ENCODE measurements at regions not wholly inside any gene's neighbourhood (a gene's known extent, or its start where the extent isn't known, plus 50 kb on each side); places are given as distances from the start of the nearest gene placed in this dataset.

DNA sequence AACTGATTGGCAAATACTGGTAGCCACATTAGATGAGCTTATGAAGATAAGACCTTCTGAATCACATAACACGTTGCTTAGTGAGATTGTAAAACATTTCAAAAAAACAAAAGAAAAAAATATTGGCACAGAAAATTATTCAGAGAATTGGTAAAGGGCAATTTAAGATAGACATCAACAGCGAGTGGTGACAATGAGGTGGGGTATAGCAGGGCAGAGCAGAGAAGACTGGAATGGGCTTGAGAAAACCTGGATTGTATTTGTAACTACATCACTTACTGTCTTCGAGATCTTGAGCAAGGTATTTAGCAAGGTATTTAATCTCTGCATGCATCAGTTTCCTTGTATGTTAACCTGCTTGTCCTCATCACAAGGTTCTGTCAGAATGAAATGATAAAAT, 313.0 kb upstream of the MEIS1 start:
- ATAC-seq, result no peak
- TF ChIP-seq FOXJ3 (CRISPR knock-in tag; IDR thresholded peaks at IDR 0.05; ENCODE audit: borderline replicate concordance) (no peak), ZNF138 (CRISPR knock-in tag; conservative IDR thresholded peaks at IDR 0.05) (no peak), HMGA2 (CRISPR knock-in tag; IDR thresholded peaks at IDR 0.05) (no peak), AFF4 (CRISPR knock-in tag; IDR thresholded peaks at IDR 0.05; ENCODE audit: borderline replicate concordance) (no peak), IRF2 (CRISPR knock-in tag; IDR thresholded peaks at IDR 0.05; ENCODE audit: borderline replicate concordance, low read depth) (no peak), GTF2I (CRISPR knock-in tag; conservative IDR thresholded peaks at IDR 0.05) (no peak), RORB (CRISPR knock-in tag; IDR thresholded peaks at IDR 0.05) (no peak)
- TF ChIP-seq, protein P1, sequence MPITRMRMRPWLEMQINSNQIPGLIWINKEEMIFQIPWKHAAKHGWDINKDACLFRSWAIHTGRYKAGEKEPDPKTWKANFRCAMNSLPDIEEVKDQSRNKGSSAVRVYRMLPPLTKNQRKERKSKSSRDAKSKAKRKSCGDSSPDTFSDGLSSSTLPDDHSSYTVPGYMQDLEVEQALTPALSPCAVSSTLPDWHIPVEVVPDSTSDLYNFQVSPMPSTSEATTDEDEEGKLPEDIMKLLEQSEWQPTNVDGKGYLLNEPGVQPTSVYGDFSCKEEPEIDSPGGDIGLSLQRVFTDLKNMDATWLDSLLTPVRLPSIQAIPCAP (CRISPR knock-in tag; IDR thresholded peaks at IDR 0.05), result no peak
- TF ChIP-seq, protein P2, sequence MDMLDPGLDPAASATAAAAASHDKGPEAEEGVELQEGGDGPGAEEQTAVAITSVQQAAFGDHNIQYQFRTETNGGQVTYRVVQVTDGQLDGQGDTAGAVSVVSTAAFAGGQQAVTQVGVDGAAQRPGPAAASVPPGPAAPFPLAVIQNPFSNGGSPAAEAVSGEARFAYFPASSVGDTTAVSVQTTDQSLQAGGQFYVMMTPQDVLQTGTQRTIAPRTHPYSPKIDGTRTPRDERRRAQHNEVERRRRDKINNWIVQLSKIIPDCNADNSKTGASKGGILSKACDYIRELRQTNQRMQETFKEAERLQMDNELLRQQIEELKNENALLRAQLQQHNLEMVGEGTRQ (CRISPR knock-in tag; IDR thresholded peaks at IDR 0.05), result no peak
- CTCF ChIA-PET, result no interaction called here
- Mint-ChIP-seq H3K27me3 (ENCODE audit: low read depth) (no peaks in the 10 kb centered on the region), H3K4me3 (no peak overlapping the region), H3K9me3 (peaks cover 20% of the 10 kb centered on the region), H3K27ac (no peak overlapping the region), H3K36me3 (peaks cover 4% of the 10 kb centered on the region; the same call in 1 of the 2 replicates), H3K4me1 (peaks cover 25% of the 10 kb centered on the region)
- DNase-seq (ENCODE audit: low spot score), result no peak
- POLR2A ChIA-PET, result no interaction called here

DNA sequence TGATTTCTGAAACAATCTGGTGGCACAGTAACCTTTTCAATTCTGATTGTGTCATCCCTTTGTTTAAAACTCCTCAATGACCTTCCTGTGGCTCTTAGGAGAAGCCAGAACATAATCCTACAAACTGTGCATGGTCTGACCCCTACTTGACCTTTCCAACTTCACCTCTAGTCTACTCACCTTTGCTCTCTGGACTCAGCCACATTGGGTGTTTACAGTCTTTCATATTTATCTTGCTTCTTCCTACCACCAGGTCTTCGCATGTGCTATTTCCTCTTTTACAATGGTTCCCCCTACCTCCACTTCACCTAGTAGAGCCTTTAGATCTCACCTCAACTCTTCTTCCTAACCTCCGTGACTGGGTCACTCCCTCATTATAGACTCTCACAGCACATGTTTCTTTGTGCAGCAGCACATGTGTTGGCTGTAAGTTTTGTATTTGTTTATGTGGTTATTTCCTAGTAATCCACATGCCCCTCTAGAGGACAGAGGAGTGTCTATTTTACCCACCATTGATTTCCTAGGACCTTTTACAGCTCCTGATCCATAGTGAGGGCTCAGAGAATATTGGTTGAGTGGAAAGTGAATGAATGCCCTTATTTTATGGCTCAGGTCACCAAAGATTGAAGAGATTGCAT, 320.8 kb upstream of the MEIS1 start:
- Mint-ChIP-seq H3K9me3 (peaks cover 8% of the 10 kb centered on the region), H3K4me1 (peaks cover 14% of the 10 kb centered on the region; the same call in 1 of the 2 replicates), H3K27ac (no peak overlapping the region), H3K36me3 (no peaks in the 10 kb centered on the region), H3K4me3 (no peak overlapping the region), H3K27me3 (ENCODE audit: low read depth) (no peaks in the 10 kb centered on the region)
- TF ChIP-seq ZNF263 (CRISPR knock-in tag; IDR thresholded peaks at IDR 0.05; ENCODE audit: low read depth), result no peak
- TF ChIP-seq JUN (CRISPR knock-in tag; IDR thresholded peaks at IDR 0.05), result no peak
- TF ChIP-seq AR (CRISPR knock-in tag; IDR thresholded peaks at IDR 0.05), result no peak
- TF ChIP-seq ZNF232 (CRISPR knock-in tag; IDR thresholded peaks at IDR 0.05), result no peak
- TF ChIP-seq NFATC4 (CRISPR knock-in tag; IDR thresholded peaks at IDR 0.05), result no peak
- no peak for TF ChIP-seq ZNF121 (CRISPR knock-in tag; IDR thresholded peaks at IDR 0.05)
- TF ChIP-seq CREM (CRISPR knock-in tag; IDR thresholded peaks at IDR 0.05), result no peak
- no peak for TF ChIP-seq TP53 (CRISPR knock-in tag; IDR thresholded peaks at IDR 0.05)
- TF ChIP-seq, protein P3, sequence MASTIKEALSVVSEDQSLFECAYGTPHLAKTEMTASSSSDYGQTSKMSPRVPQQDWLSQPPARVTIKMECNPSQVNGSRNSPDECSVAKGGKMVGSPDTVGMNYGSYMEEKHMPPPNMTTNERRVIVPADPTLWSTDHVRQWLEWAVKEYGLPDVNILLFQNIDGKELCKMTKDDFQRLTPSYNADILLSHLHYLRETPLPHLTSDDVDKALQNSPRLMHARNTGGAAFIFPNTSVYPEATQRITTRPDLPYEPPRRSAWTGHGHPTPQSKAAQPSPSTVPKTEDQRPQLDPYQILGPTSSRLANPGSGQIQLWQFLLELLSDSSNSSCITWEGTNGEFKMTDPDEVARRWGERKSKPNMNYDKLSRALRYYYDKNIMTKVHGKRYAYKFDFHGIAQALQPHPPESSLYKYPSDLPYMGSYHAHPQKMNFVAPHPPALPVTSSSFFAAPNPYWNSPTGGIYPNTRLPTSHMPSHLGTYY (CRISPR knock-in tag; IDR thresholded peaks at IDR 0.05), result no peak
- TF ChIP-seq ESRRA (CRISPR knock-in tag; IDR thresholded peaks at IDR 0.05; ENCODE audit: borderline replicate concordance), result no peak
- TF ChIP-seq, protein P4, sequence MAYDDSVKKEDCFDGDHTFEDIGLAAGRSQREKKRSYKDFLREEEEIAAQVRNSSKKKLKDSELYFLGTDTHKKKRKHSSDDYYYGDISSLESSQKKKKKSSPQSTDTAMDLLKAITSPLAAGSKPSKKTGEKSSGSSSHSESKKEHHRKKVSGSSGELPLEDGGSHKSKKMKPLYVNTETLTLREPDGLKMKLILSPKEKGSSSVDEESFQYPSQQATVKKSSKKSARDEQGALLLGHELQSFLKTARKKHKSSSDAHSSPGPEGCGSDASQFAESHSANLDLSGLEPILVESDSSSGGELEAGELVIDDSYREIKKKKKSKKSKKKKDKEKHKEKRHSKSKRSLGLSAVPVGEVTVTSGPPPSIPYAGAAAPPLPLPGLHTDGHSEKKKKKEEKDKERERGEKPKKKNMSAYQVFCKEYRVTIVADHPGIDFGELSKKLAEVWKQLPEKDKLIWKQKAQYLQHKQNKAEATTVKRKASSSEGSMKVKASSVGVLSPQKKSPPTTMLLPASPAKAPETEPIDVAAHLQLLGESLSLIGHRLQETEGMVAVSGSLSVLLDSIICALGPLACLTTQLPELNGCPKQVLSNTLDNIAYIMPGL (CRISPR knock-in tag; IDR thresholded peaks at IDR 0.05), result no peak
- ATAC-seq (no peak), DNase-seq (ENCODE audit: low spot score) (no peak)
- CTCF ChIA-PET, result no interaction called here
- POLR2A ChIA-PET, result no interaction called here

Measured in WTC11 (cell line).